ENCODE measurements at regions not wholly inside any gene's neighbourhood (a gene's known extent, or its start where the extent isn't known, plus 50 kb on each side); places are given as distances from the start of the nearest gene placed in this dataset.
A peak's percentile ranks its signal among the peaks of the same experiment; 100 is the strongest.
"Not testable (repeated sequence)": the region's sequence is repeated elsewhere in the genome, so short reads cannot be mapped to it uniquely, and the experiment has no call there.

DNA sequence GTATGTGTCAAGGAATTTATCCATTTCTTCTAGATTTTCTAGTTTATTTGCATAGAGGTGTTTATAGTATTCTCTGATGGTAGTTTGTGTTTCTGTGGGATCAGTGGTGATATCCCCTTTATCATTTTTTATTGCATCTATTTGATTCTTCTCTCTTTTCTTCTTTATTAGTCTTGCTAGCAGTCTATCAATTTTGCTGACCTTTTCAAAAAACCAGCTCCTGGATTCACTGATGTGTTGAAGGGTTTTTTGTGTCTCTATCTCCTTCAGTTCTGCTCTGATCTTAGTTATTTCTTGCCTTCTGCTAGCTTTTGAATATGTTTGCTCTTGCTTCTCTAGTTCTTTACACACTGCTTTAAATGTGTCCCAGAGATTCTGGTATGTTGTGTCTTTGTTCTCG, 307.3 kb downstream of the RPS6KC1 start:
- H3K36me3 Mint-ChIP-seq; H3K27ac Mint-ChIP-seq; ATAC-seq; H3K4me3 Mint-ChIP-seq; H3K9me3 Mint-ChIP-seq (ENCODE audit: low read depth); H3K27me3 Mint-ChIP-seq; DNase-seq; H3K4me1 Mint-ChIP-seq; CTCF ChIA-PET: not testable (repeated sequence)

DNA sequence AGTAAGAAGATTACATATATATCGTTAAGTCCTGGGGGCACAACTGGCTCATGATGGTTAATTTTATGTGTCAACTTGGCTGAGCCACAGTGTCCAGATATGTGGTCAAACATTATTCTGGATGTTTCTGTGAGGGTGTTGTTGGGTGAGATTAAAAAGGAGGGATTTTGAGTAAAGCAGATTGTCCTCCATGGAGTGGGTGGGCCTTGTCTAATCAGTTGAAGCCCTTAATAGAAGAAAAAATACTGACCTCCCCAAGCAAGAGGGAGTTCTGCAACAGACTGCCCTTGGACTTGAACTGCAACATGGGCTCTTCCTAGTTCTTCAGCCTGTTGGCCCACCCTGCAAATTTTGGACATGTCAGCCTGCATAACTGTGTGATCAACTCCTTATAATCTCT, 311.6 kb downstream of the RPS6KC1 start:
- no peak for DNase-seq
- CTCF ChIA-PET = no interaction called here
- no peaks in the 10 kb centered on the region for H3K27me3 Mint-ChIP-seq
- H3K4me3 Mint-ChIP-seq = no peak overlapping the region
- no peaks in the 10 kb centered on the region for H3K9me3 Mint-ChIP-seq (ENCODE audit: low read depth)
- H3K4me1 Mint-ChIP-seq = no peaks in the 10 kb centered on the region
- H3K27ac Mint-ChIP-seq = no peak overlapping the region
- ATAC-seq = no peak
- H3K36me3 Mint-ChIP-seq = no peaks in the 10 kb centered on the region

DNA sequence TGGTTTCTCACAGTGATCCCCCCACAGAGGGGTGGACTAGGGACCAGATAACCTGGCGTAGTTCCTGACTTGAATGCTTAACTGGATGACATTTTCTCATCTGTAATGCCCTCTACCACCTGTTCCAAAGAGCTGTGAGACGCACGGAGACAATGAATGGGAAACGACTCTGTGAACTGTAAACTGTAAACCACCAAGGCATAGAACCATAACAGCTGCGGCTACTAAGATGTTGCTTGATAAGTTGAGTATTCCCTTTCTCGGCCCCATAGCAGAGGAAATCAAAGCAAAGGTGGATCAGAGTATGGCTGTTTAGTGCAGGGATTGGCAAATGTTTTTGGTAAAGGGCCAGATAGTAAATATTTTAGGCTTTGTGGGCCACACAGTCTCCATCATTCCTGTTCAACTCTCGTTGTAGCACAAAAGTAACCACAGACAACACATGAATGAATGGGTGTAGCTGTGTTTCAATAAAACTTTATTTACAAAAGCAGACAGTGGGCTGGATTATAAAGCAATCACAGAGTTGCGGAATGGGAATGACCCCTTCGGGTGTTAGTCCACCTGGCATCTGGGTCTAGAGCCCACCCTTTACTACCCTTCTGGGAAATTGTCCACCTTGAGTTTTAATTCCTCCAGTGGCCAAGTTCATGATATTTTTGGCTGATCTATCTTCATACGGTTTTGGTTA, 315.2 kb downstream of the RPS6KC1 start:
- no peaks in the 10 kb centered on the region for H3K9me3 Mint-ChIP-seq (ENCODE audit: low read depth)

DNA sequence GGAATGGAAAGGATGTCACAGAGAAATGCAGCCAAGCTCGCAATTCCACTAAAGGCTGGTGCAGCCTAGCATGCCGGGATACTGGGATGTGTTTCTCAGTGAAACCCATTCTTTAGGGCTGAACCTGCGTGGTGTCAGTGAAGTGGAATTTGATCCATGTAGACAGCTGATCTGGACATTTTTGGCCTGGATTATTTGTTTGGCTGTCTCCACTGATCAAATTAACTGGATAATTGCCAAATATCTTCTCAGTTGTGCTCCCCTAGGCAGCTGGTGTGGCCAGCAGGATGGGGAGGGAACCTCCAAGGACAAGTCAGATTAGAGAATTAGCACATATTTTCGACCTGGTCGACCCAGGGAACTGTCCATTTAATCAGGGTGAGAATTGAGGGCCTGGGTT, 318.4 kb downstream of the RPS6KC1 start:
- H3K27ac Mint-ChIP-seq = no peak overlapping the region
- H3K36me3 Mint-ChIP-seq = no peaks in the 10 kb centered on the region
- no peak overlapping the region for H3K4me3 Mint-ChIP-seq
- DNase-seq = no peak
- no peak for ATAC-seq
- no peaks in the 10 kb centered on the region for H3K9me3 Mint-ChIP-seq (ENCODE audit: low read depth)
- H3K27me3 Mint-ChIP-seq = no peaks in the 10 kb centered on the region
- H3K4me1 Mint-ChIP-seq = no peaks in the 10 kb centered on the region
- CTCF ChIA-PET = no interaction called here

More for the DNA sequence above, 315.2 kb downstream of the RPS6KC1 start:
- ATAC-seq (no peak), DNase-seq (no peak)
- CTCF ChIA-PET = no interaction called here
- H3K36me3 Mint-ChIP-seq = no peaks in the 10 kb centered on the region
- no peak overlapping the region for H3K4me3 Mint-ChIP-seq
- no peaks in the 10 kb centered on the region for H3K27me3 Mint-ChIP-seq
- H3K4me1 Mint-ChIP-seq = no peaks in the 10 kb centered on the region
- no peak overlapping the region for H3K27ac Mint-ChIP-seq

DNA sequence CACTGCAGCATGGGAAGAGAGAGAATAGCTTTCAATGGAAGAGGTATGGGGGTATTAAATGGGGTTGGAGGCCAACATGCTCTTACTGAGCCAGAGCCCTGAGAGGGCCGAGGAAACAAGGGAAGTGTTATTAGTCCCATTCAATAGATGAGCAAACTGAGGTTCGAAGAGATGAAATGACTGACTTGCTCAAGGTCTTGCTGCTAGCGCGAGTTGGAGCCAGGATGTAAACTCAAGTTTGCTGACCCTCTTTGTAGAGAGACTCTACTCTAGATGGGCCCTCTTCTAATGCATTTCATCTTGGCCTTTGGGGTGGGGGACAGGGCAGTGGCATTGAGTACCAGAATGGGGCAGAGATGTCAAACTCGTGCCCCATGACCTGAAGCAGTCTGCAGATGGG, 319.5 kb downstream of the RPS6KC1 start:
- Mint-ChIP-seq H3K36me3 (no peaks in the 10 kb centered on the region), H3K4me3 (no peak overlapping the region), H3K27me3 (no peaks in the 10 kb centered on the region), H3K4me1 (no peaks in the 10 kb centered on the region), H3K27ac (no peak overlapping the region), H3K9me3 (ENCODE audit: low read depth) (no peaks in the 10 kb centered on the region)
- CTCF ChIA-PET = no interaction called here
- ATAC-seq (no peak), DNase-seq (no peak)

DNA sequence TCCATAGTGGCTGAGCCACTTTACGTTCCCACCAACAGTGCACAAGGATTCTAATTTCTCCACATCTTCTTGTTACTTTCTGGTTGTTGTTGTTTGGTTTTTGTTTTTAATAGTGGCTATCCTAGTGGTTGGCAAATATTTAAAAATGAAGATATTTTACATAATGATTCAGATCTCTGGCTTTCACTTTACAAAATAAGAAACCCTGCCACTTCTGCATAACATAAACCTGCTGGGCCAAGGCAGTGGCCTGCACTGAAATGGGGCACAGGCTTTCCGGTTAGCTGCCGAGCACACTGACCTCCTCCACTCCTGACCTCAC, 320.4 kb downstream of the RPS6KC1 start:
- no peak overlapping the region for H3K4me3 Mint-ChIP-seq
- DNase-seq (no peak), ATAC-seq (no peak)
- H3K36me3 Mint-ChIP-seq = no peaks in the 10 kb centered on the region
- no peaks in the 10 kb centered on the region for H3K27me3 Mint-ChIP-seq
- H3K4me1 Mint-ChIP-seq = no peaks in the 10 kb centered on the region
- H3K9me3 Mint-ChIP-seq (ENCODE audit: low read depth) = no peaks in the 10 kb centered on the region
- CTCF ChIA-PET = no interaction called here
- H3K27ac Mint-ChIP-seq = no peak overlapping the region

DNA sequence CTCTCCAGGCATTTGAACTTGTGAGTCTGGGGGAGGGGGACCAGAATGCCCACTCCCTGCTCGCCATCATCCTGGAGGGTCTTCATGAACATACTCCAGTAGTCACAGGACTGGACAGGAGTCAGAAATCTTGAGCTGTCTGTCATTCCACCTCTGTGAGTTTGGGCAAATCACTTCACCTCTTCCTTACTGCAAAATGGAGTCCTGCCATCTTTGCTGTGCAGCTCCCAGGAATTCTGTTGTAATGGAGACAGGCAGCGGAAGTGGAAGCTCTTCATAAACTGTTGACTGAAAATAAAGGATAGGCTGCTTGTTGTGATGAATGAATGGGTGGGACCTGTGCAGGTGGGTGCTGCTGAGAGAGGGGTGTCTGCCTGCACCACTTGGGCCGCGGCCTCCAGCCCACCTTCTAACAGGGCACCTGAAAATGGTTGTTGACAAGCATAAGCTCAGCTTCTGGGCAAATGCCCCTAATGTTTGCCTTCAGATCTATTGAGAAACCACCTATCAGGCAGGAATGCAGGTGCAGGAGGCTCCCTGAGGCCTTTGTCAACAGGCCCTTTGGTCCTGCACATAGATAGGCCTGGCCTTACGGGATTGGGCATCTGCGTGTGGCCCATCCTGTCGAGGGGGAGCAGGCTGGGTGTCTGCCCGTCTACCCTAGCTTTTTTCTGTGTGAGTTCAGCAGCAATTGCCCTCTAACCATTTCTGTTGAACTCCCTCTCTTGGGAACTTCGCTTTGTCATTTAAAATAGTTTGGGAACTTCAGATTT, 321.0 kb downstream of the RPS6KC1 start:
- no peaks in the 10 kb centered on the region for H3K36me3 Mint-ChIP-seq
- DNase-seq (no peak), ATAC-seq (no peak)
- H3K9me3 Mint-ChIP-seq (ENCODE audit: low read depth) = no peaks in the 10 kb centered on the region
- peaks cover 1% of the 10 kb centered on the region for H3K27me3 Mint-ChIP-seq
- H3K27ac Mint-ChIP-seq = no peak overlapping the region
- H3K4me3 Mint-ChIP-seq = no peak overlapping the region
- CTCF ChIA-PET = no interaction called here
- H3K4me1 Mint-ChIP-seq = no peaks in the 10 kb centered on the region

DNA sequence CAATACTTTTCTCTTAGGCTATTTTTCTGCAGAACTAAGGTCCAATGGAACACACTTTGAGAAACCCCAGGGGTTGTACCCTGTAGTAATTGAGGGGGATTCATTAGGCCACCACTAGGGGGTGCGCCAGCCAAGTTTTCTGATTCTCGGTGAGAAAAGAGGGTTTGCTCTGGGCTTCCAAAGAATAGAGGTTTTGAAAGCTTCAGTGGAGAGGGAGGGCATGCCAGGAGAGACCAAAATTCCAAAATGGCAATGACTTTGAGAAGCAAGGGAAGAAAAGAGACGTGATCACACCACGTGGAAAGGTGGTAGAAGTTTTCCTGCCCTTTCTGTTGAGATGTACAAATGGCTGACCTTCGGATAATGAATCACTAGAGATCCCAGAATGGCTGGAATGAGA, 323.3 kb downstream of the RPS6KC1 start:
- Mint-ChIP-seq H3K27me3 (peaks cover 3% of the 10 kb centered on the region), H3K9me3 (ENCODE audit: low read depth) (no peaks in the 10 kb centered on the region), H3K4me1 (no peaks in the 10 kb centered on the region), H3K4me3 (no peak overlapping the region), H3K27ac (no peak overlapping the region), H3K36me3 (no peaks in the 10 kb centered on the region)
- CTCF ChIA-PET = no interaction called here
- peak; percentile 47 for ATAC-seq
- peak; percentile 60 for DNase-seq

DNA sequence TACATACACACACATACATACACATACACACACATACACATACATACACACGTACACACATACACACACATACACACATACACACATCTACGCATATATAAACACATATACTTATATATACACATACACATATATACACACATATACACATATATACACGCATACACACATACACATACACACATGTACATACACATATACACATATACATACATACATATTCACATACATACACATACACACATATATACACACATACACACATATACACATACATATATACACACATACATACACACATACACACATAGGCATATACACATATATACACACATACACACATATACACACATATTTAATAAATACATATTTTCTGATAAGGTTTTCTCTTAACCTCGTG, 324.0 kb downstream of the RPS6KC1 start:
- CTCF ChIA-PET = no interaction called here
- ATAC-seq (no peak), DNase-seq (no peak)
- Mint-ChIP-seq H3K4me1 (no peaks in the 10 kb centered on the region), H3K4me3 (no peak overlapping the region), H3K36me3 (no peaks in the 10 kb centered on the region), H3K9me3 (ENCODE audit: low read depth) (no peaks in the 10 kb centered on the region), H3K27ac (no peak overlapping the region), H3K27me3 (peaks cover 3% of the 10 kb centered on the region)

DNA sequence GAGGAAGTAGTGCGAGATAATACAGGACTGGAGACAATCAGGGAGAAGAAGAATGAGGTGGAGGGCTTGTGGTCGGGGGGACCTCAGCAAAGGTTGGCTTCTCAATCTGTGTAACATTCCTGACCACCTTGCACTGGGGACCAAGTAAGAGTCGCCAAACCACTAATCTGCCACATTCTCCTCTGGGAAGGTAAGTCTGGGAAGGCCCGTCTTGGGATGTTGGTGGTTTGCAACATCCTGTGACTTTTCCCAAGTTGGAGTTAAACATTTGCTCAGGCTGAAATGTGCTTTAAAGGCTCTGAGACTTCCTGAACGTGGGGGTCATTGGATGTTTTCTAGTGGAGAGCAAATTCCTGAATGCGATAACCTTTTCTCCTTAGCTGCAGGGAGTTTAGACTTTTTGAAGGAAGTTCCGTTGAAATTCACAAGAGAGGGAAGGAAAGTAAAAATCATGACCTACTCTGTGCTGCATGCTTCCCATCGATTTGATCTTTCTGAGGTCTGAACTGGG, 325.9 kb downstream of the RPS6KC1 start:
- ATAC-seq = no peak
- H3K4me3 Mint-ChIP-seq = no peak overlapping the region
- H3K36me3 Mint-ChIP-seq = no peaks in the 10 kb centered on the region
- DNase-seq = no peak
- no peaks in the 10 kb centered on the region for H3K9me3 Mint-ChIP-seq (ENCODE audit: low read depth)
- CTCF ChIA-PET = no interaction called here
- peaks cover 3% of the 10 kb centered on the region for H3K27me3 Mint-ChIP-seq
- H3K27ac Mint-ChIP-seq = no peak overlapping the region
- no peaks in the 10 kb centered on the region for H3K4me1 Mint-ChIP-seq

DNA sequence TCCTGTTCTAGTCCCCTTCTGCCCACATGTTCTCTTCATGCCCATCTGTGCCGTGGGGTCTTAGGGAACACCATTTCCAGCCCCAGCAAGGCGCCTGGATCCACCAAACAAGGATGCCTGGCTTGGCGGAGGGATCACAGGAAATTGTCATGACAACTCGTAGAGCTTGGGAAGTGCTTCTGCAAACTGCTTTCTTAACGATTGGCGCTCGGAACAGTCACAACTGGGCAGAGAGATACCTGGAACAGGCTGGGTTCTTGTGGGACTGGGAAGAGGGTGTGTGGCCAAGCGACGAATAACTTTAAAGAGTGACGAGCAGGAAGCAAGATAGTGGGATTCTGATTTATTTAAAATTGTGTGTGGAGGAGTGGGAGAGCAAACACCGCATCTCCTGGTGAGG, 329.8 kb downstream of the RPS6KC1 start:
- no peak overlapping the region for H3K27ac Mint-ChIP-seq
- peaks cover 3% of the 10 kb centered on the region for H3K27me3 Mint-ChIP-seq
- no peaks in the 10 kb centered on the region for H3K36me3 Mint-ChIP-seq
- DNase-seq = no peak
- CTCF ChIA-PET = no interaction called here
- no peak for ATAC-seq
- no peaks in the 10 kb centered on the region for H3K4me1 Mint-ChIP-seq
- H3K4me3 Mint-ChIP-seq = no peak overlapping the region
- no peaks in the 10 kb centered on the region for H3K9me3 Mint-ChIP-seq (ENCODE audit: low read depth)

DNA sequence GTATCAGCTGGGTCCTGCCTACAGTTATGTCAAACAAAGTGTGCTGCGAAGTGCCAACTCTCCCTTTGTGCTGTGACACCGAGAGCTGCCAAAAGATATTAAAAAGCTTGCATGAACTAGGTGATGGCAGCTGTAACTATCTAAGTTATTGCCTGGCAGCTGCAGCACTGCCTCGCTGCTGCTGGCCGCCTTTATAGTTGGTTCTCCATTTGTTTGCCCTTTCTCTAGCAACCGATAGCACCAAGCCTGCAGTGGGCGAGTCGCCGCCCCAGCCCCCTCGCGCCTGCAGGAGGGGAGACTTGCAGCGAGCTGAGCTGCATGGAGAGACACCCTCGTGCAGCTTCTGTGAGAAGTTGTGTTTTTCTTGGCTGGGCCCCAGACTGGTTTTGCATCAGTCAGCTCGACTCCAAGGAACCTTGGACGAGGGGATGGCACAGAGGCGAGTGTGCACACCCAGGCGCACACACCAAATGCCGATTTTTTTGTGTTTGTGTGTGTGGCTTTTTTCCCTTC, 330.6 kb downstream of the RPS6KC1 start:
- no peak for DNase-seq
- no peaks in the 10 kb centered on the region for H3K4me1 Mint-ChIP-seq
- no peak overlapping the region for H3K4me3 Mint-ChIP-seq
- H3K27ac Mint-ChIP-seq = no peak overlapping the region
- CTCF ChIA-PET = no interaction called here
- H3K36me3 Mint-ChIP-seq = no peaks in the 10 kb centered on the region
- peaks cover 3% of the 10 kb centered on the region for H3K27me3 Mint-ChIP-seq
- H3K9me3 Mint-ChIP-seq (ENCODE audit: low read depth) = no peaks in the 10 kb centered on the region
- ATAC-seq = no peak

DNA sequence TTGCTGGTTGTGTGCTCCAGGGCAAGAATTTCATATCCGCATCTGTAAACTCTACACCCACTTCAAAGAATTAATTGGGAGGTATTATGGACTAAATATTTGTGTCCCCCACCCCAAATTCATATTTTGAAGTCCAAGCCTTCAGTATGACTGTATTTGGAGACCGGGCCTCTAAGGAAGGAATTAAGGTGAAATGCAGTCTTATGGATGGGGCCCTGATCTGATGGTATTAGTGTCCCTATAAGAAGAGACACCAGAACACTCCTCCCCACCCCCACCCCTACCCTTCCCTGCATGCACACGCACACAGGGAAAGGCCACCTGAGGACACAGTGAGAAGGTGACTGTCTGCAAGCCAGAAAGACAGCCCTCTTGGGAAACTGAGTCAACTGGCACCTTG, 332.4 kb downstream of the RPS6KC1 start:
- H3K27ac Mint-ChIP-seq = no peak overlapping the region
- CTCF ChIA-PET = no interaction called here
- H3K4me3 Mint-ChIP-seq = no peak overlapping the region
- DNase-seq = no peak
- H3K27me3 Mint-ChIP-seq = no peaks in the 10 kb centered on the region
- H3K9me3 Mint-ChIP-seq (ENCODE audit: low read depth) = no peaks in the 10 kb centered on the region
- no peaks in the 10 kb centered on the region for H3K4me1 Mint-ChIP-seq
- ATAC-seq = no peak
- no peaks in the 10 kb centered on the region for H3K36me3 Mint-ChIP-seq

DNA sequence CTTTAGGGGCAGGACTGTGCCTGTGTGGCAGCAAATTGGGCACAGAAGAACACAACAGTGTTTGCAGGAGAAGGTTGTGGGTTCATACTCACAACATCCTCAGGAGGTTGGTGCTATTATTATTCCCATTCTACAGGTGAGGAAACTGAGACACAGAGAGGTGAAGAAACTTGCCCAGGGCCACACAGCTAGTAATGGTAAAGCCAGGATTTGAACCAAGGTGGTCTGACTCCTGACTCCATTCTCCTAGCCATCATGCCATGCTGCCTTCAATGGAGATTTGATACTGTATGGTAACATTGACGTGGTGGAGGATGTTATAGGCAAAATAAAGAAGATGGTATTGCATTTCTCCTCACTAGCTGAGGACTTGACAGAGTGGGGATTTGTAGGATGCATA, 334.2 kb downstream of the RPS6KC1 start:
- Mint-ChIP-seq H3K27ac (no peak overlapping the region), H3K36me3 (no peaks in the 10 kb centered on the region)
- CTCF ChIA-PET = no interaction called here

More for the DNA sequence above, 334.2 kb downstream of the RPS6KC1 start:
- DNase-seq (no peak), ATAC-seq (no peak)
- H3K9me3 Mint-ChIP-seq (ENCODE audit: low read depth) = no peaks in the 10 kb centered on the region
- H3K27me3 Mint-ChIP-seq = no peaks in the 10 kb centered on the region
- no peak overlapping the region for H3K4me3 Mint-ChIP-seq
- H3K4me1 Mint-ChIP-seq = no peaks in the 10 kb centered on the region

All from activated CD8-positive, alpha-beta memory T cell treated with anti-CD3 and anti-CD28 coated beads, Interleukin-2, amount 10 ng/mL, durations not matched to agents 7 days and 5 days (primary cell).